ENCODE measurements at regions not wholly inside any gene's neighbourhood (a gene's known extent, or its start where the extent isn't known, plus 50 kb on each side); places are given as distances from the start of the nearest gene placed in this dataset.

DNA sequence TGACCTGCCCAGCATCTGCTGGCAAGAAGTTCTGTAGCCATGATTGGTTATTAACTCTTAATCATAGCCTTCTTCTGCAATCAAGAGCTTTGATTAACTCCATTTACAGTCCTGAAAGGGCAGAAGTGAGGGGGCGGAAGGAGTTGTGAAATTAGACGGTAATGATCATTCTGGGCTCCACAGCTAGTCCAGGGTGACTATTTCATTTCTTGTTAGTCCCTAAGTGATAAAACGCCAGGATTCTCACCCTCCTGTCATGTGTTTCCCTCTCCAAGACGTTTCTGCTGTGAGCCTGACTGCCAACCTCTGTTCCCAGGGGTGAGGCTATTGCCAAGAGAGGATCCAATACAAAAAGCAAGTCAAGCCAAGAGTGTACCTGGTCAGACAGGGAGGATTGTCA is 155.9 kb upstream of the IPO5 start:
- Histone ChIP-seq H3K4me3 (ENCODE audit: low read depth, low read length, poor library complexity, severe bottlenecking) (no peak overlapping the region), H2AFZ (ENCODE audit: low read length) (no peak overlapping the region), H3K27me3 (ENCODE audit: insufficient read depth, low read length) (no peaks in the 10 kb centered on the region), H3K27ac (ENCODE audit: low read depth, low read length, poor library complexity, severe bottlenecking) (no peak overlapping the region), H3F3A (ENCODE audit: insufficient read depth, low read length) (no peaks in the 10 kb centered on the region), H3K4me1 (ENCODE audit: insufficient read depth, low read length, severe bottlenecking) (no peaks in the 10 kb centered on the region), H3K79me2 (ENCODE audit: insufficient read depth, low read length) (no peaks in the 10 kb centered on the region), H3K4me2 (ENCODE audit: low read length) (no peak overlapping the region), H4K20me1 (ENCODE audit: insufficient read depth, low read length) (no peaks in the 10 kb centered on the region), H3K9ac (ENCODE audit: low read length) (no peak overlapping the region), H3K36me3 (ENCODE audit: insufficient read depth, low read length) (no peaks in the 10 kb centered on the region), H3K9me3 (ENCODE audit: low read length) (no peaks in the 10 kb centered on the region; the same call in 1 of the 2 replicates), H3K9me2 (ENCODE audit: low read depth, low read length) (no peaks in the 10 kb centered on the region)
- TF ChIP-seq EZH2 (IDR thresholded peaks at IDR 0.05; ENCODE audit: borderline replicate concordance, low read length): no peak
- TF ChIP-seq, protein P1, sequence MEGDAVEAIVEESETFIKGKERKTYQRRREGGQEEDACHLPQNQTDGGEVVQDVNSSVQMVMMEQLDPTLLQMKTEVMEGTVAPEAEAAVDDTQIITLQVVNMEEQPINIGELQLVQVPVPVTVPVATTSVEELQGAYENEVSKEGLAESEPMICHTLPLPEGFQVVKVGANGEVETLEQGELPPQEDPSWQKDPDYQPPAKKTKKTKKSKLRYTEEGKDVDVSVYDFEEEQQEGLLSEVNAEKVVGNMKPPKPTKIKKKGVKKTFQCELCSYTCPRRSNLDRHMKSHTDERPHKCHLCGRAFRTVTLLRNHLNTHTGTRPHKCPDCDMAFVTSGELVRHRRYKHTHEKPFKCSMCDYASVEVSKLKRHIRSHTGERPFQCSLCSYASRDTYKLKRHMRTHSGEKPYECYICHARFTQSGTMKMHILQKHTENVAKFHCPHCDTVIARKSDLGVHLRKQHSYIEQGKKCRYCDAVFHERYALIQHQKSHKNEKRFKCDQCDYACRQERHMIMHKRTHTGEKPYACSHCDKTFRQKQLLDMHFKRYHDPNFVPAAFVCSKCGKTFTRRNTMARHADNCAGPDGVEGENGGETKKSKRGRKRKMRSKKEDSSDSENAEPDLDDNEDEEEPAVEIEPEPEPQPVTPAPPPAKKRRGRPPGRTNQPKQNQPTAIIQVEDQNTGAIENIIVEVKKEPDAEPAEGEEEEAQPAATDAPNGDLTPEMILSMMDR (IDR thresholded peaks at IDR 0.05; ENCODE audit: low read length): no peak

DNA sequence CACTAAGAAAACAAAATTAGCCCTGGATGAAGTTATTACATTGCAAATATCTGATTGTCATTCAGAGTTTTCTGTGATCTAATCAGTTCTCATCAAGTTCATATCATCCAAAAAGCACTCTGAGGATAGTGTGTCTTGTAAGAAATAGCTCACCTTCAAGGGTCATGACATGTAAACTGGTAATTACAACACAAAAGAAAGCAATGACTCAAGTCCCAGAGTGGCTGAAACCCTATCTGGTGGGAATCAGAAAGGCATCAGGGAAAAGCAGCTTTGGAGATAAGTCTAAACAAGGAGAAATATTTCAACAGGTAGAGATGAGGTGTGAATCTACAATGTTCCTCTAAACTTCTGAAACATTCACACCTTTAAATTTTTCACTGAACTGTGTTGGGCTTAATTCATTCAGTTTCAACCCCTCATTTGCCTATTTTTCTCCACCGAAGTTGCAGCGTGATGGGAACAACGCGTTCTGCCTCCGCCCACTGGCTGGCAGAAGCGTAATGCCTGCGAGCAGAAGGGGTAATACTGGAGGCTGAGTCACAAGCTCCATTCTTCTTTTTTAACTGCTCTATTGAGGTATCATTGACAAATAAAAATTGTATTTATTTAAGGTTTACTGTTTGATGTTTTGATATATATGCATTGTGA is 155.2 kb upstream of the IPO5 start:
- Histone ChIP-seq H4K20me1 (ENCODE audit: insufficient read depth, low read length) (no peaks in the 10 kb centered on the region), H3K79me2 (ENCODE audit: insufficient read depth, low read length) (no peaks in the 10 kb centered on the region), H3F3A (ENCODE audit: insufficient read depth, low read length) (no peaks in the 10 kb centered on the region), H3K4me2 (ENCODE audit: low read length) (no peak overlapping the region), H3K27me3 (ENCODE audit: insufficient read depth, low read length) (no peaks in the 10 kb centered on the region), H3K9me3 (ENCODE audit: low read length) (no peaks in the 10 kb centered on the region), H3K4me3 (ENCODE audit: low read depth, low read length, poor library complexity, severe bottlenecking) (no peak overlapping the region), H3K9ac (ENCODE audit: low read length) (no peak overlapping the region), H3K4me1 (ENCODE audit: insufficient read depth, low read length, severe bottlenecking) (no peaks in the 10 kb centered on the region), H3K36me3 (ENCODE audit: insufficient read depth, low read length) (no peaks in the 10 kb centered on the region), H2AFZ (ENCODE audit: low read length) (no peak overlapping the region), H3K9me2 (ENCODE audit: low read depth, low read length) (no peaks in the 10 kb centered on the region), H3K27ac (ENCODE audit: low read depth, low read length, poor library complexity, severe bottlenecking) (no peak overlapping the region)
- TF ChIP-seq, protein P1 (IDR thresholded peaks at IDR 0.05; ENCODE audit: low read length): no peak
- no peak for TF ChIP-seq EZH2 (IDR thresholded peaks at IDR 0.05; ENCODE audit: borderline replicate concordance, low read length)

DNA sequence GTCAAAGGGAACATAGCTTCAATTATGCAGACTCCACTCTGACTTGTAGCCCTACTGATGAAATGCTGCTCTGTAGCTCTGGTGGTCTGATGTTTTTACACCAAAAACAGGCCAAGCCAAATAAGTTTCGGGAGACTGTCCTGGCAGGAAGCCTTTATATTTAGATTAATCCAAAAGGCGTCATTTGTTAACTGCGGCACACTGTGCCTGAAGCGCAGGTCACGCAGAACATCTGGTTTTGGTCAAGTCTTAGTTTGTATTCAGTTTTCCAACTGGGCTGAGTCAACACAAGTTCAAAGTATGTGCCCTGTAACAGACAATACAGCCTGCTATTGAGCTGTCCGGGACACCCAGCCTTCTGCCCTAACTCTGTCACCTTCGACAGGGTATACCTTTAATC is 154.6 kb upstream of the IPO5 start:
- Histone ChIP-seq H3K36me3 (ENCODE audit: insufficient read depth, low read length) (no peaks in the 10 kb centered on the region), H3K9ac (ENCODE audit: low read length) (no peak overlapping the region), H4K20me1 (ENCODE audit: insufficient read depth, low read length) (no peaks in the 10 kb centered on the region), H3F3A (ENCODE audit: insufficient read depth, low read length) (no peaks in the 10 kb centered on the region), H3K4me2 (ENCODE audit: low read length) (no peak overlapping the region), H3K4me3 (ENCODE audit: low read depth, low read length, poor library complexity, severe bottlenecking) (no peak overlapping the region), H2AFZ (ENCODE audit: low read length) (no peak overlapping the region), H3K27me3 (ENCODE audit: insufficient read depth, low read length) (no peaks in the 10 kb centered on the region), H3K27ac (ENCODE audit: low read depth, low read length, poor library complexity, severe bottlenecking) (no peak overlapping the region), H3K9me2 (ENCODE audit: low read depth, low read length) (no peaks in the 10 kb centered on the region), H3K4me1 (ENCODE audit: insufficient read depth, low read length, severe bottlenecking) (no peaks in the 10 kb centered on the region), H3K9me3 (ENCODE audit: low read length) (no peaks in the 10 kb centered on the region), H3K79me2 (ENCODE audit: insufficient read depth, low read length) (no peaks in the 10 kb centered on the region)
- TF ChIP-seq, protein P1 (IDR thresholded peaks at IDR 0.05; ENCODE audit: low read length): no peak

Data from OCI-LY1 (cell line).